ENCODE measurements at regions not wholly inside any gene's neighbourhood (a gene's known extent, or its start where the extent isn't known, plus 50 kb on each side); places are given as distances from the start of the nearest gene placed in this dataset.
"Not testable (repeated sequence)": the region's sequence is repeated elsewhere in the genome, so short reads cannot be mapped to it uniquely, and the experiment has no call there.

GRCh38 chr1:146387750-146388469 is 159.1 kb upstream of the NOTCH2NLA start:
- in situ Hi-C loops (cut with MboI): loop anchor here (5.0 kb wide), 1 partner anchor 1841 kb away; no protein-coding TSS in a partner anchor
- H3K9me1 ChIP-seq (ENCODE audit: control insufficient read depth, insufficient read depth, low read length); BruUV-seq (replicated peaks); H3K4me1 ChIP-seq (replicated peaks in 1 of 2; ENCODE audit: control insufficient read depth in 2 of 2, insufficient read depth in 2 of 2, low read length in 2 of 2); H3K9ac ChIP-seq (ENCODE audit: insufficient read depth in 1 of 2, low read depth in 2 of 2, low read length in 2 of 2); H3K4me3 ChIP-seq; H3K79me2 ChIP-seq (ENCODE audit: control insufficient read depth, insufficient read depth, low read length); H2AFZ ChIP-seq (ENCODE audit: low read depth, low read length); H4K20me1 ChIP-seq (replicated peaks; ENCODE audit: control insufficient read depth, insufficient read depth, low read length); H3K36me3 ChIP-seq (ENCODE audit: control insufficient read depth, insufficient read depth, low read length); H3K9me3 ChIP-seq (replicated peaks; ENCODE audit: control insufficient read depth, insufficient read depth, low read depth, low read length); ATAC-seq; H3K27me3 ChIP-seq (ENCODE audit: control insufficient read depth in 2 of 2, insufficient read depth in 2 of 2, low read length in 2 of 2); FAIRE-seq; CTCF ChIA-PET (ENCODE audit: low intra/inter-chr PET ratio); intact Hi-C loops (cut with micrococcal nuclease); TF ChIP-seq ZNF740 (CRISPR knock-in tag; IDR thresholded peaks at IDR 0.05): not testable (repeated sequence)
- TF ChIP-seq ZNF740 (tag; IDR thresholded peaks at IDR 0.05) (0 out of 4 replicates have a peak, but pooled peaks of 1 of the 2 experiments have one; percentile 1), FIP1L1 (IDR thresholded peaks at IDR 0.05; ENCODE audit: low read depth, low read length, poor library complexity, severe bottlenecking) (peak; percentile 56), NONO (IDR thresholded peaks at IDR 0.05; ENCODE audit: low read depth in 2 of 2, low read length in 1 of 2) (peak in 1 of 2 experiments; percentile 81; a peak in 1 of 4 replicates), MEIS2 (IDR thresholded peaks at IDR 0.05; ENCODE audit: partially characterized antibody) (peak; percentile 17), TAF1 (IDR thresholded peaks at IDR 0.05; ENCODE audit: control insufficient read depth, extremely low read depth, insufficient read depth, low read length, severe bottlenecking) (peak; percentile 6)
- Histone ChIP-seq H3K27ac (ENCODE audit: extremely low read depth, low read depth, low read length) (peak overlapping the region; percentile 36; the same call in 1 of the 3 replicates), H3K4me2 (ENCODE audit: insufficient read depth, low read length) (peak overlapping the region; percentile 18; the same call in 1 of the 2 replicates)
- peak in 1 of 4 experiments; percentile 44 for DNase-seq (ENCODE audit: extremely low read depth in 1 of 4, low spot score in 3 of 4)
- POLR2A ChIA-PET: interaction anchor here (1.0 to 1.1 kb wide), 2 partner anchors 11 to 22 kb away, joined by 3 to 18 read pairs; no protein-coding TSS in a partner anchor
- WGBS (ENCODE audit: insufficient coverage, low coverage, missing lambda C conversion rate): 20% methylated on average over 5 of the region's 10 CpGs

Data from K562 (cell line).